SU-DHL-6 (cell line): ENCODE measurements at regions not wholly inside any gene's neighbourhood (a gene's known extent, or its start where the extent isn't known, plus 50 kb on each side); places are given as distances from the start of the nearest gene placed in this dataset.

Source experiments
- H2AFZ ChIP-seq: fragments of 200-600 bp; sonication (generic); 2 replicates; pipeline ENCODE4 v1.6.1; 2014; ENCODE audit warnings: low read depth, mild to moderate bottlenecking, moderate library complexity, mixed read lengths, antibody characterized with exemption, low read length; ENCODE audit not compliant: severe bottlenecking
- H3F3A ChIP-seq: fragments of 200-600 bp; shearing (Covaris generic); 2 replicates; pipeline ENCODE4 v1.6.0; 2016; ENCODE audit warnings: antibody characterized with exemption, mild to moderate bottlenecking; ENCODE audit not compliant: insufficient read depth
- H3K27ac ChIP-seq: fragments of 200-600 bp; sonication (generic); 2 replicates; pipeline ENCODE4 v1.5.1; 2016; ENCODE audit warnings: low read depth, mild to moderate bottlenecking, low read length, moderate library complexity, mixed read lengths
- H3K27me3 ChIP-seq: fragments of 200-600 bp; sonication (generic), shearing (Covaris generic); 2 replicates; pipeline ENCODE4 v1.6.0; 2014; ENCODE audit warnings: mild to moderate bottlenecking, low read length
- H3K36me3 ChIP-seq: fragments of 200-600 bp; sonication (generic); 2 replicates; pipeline ENCODE4 v1.6.1; 2014; ENCODE audit warnings: mild to moderate bottlenecking, low read length, mixed read lengths
- H3K4me2 ChIP-seq: fragments of 300-600, 200-600 bp; shearing (Covaris generic), sonication (generic); 2 replicates; pipeline ENCODE4 v1.6.0; 2014; ENCODE audit warnings: low read length, low read depth, mild to moderate bottlenecking; ENCODE audit not compliant: poor library complexity, severe bottlenecking
- H3K4me3 ChIP-seq: fragments of 200-600 bp; sonication (generic); 2 replicates; pipeline ENCODE4 v1.5.1; 2014; ENCODE audit warnings: antibody characterized with exemption, low read length, mild to moderate bottlenecking, mixed read lengths; ENCODE audit not compliant: insufficient read depth, poor library complexity, severe bottlenecking
- H3K79me2 ChIP-seq: fragments of 200-600 bp; sonication (generic); 2 replicates; pipeline ENCODE4 v1.6.1; 2014; ENCODE audit warnings: mild to moderate bottlenecking, low read length, moderate library complexity; ENCODE audit not compliant: insufficient read depth
- H3K9ac ChIP-seq: fragments of 200-600 bp; sonication (generic); 2 replicates; pipeline ENCODE4 v1.7.0; 2014; ENCODE audit warnings: mild to moderate bottlenecking, low read length
- H3K9me2 ChIP-seq: fragments of 200-600 bp; sonication (generic); replicated peaks from 2 replicates; pipeline ENCODE4 v1.6.1; 2014; ENCODE audit warnings: low read length; ENCODE audit not compliant: insufficient read depth
- H3K9me3 ChIP-seq: fragments of 200-600 bp; sonication (generic); 2 replicates; pipeline ENCODE4 v1.6.1; 2014; ENCODE audit warnings: low read length, mixed read lengths; ENCODE audit not compliant: insufficient read depth
- H4K20me1 ChIP-seq: fragments of 200-600 bp; sonication (generic); 2 replicates; pipeline ENCODE4 v1.6.1; 2014; ENCODE audit warnings: low read depth, mild to moderate bottlenecking, antibody characterized with exemption, low read length, moderate library complexity, mixed read lengths
- EZH2phosphoT487 ChIP-seq: fragments of 200-600 bp; sonication (generic), shearing (Covaris generic); conservative IDR thresholded peaks from 2 replicates; pipeline ENCODE4 v1.6.1; 2018; ENCODE audit warnings: mild to moderate bottlenecking, antibody characterized with exemption, low read length, moderate library complexity, mixed read lengths
- TF ChIP-seq, protein P1 (sequence below): fragments of 200-600 bp; sonication (generic); IDR thresholded peaks from one replicate; pipeline ENCODE4 v1.5.1; 2017; ENCODE audit warnings: antibody characterized with exemption, mild to moderate bottlenecking, low read length, moderate library complexity; ENCODE audit not compliant: insufficient read depth, poor library complexity, severe bottlenecking

DNA sequence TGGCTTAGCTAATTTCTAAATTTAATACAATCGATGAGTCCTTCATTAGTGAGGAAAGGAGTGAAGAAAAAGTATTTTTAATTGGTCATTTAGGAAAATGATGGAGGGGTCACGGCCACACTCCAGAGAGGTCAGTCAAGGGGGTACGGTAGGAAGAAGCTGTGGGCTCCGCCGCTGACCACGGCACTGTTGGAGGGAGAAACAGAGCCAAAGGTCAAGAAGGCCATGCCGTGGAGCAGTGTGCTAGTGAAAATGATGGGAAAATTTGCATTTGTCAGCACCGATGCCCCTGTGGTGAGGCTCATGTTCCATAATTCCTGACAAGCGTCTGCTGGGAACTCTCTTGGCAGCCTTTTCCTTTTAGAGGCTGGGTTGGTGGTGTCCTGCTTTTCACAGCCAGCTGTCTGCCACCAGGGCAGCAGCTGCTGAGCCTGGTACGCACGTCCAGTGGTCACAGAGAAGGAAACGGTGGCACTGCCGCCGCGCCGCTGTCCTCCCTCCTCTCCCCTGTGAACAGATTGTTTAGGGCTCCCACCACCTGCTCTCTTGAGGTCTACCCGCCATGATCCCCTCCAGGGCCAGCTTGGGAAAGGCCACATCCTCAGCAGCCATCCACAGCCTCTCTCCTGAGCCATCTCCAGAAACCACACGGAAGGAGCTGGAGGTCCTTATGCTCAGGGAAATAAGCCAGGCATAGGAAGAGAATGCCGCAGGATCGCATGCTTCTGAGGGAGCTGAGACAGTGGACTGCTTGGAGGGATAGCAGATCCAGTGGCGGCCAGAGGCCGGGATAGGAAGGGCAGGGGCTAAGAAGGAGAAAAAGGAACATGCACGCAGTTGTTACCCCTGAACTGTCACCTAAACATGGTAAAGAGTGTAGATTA lies 263.7 kb upstream of the PPP2R2D start:
- H3K36me3 ChIP-seq = no peaks in the 10 kb centered on the region
- H3K4me2 ChIP-seq = no peak overlapping the region
- H3K27me3 ChIP-seq = no peaks in the 10 kb centered on the region
- no peaks in the 10 kb centered on the region for H3F3A ChIP-seq
- H3K9me3 ChIP-seq = no peaks in the 10 kb centered on the region
- H3K9me2 ChIP-seq = no peaks in the 10 kb centered on the region
- H3K4me3 ChIP-seq = no peak overlapping the region
- no peak overlapping the region for H2AFZ ChIP-seq
- no peaks in the 10 kb centered on the region for H4K20me1 ChIP-seq
- H3K27ac ChIP-seq = no peak overlapping the region
- H3K79me2 ChIP-seq = no peaks in the 10 kb centered on the region
- no peak overlapping the region for H3K9ac ChIP-seq
- TF ChIP-seq, protein P1, sequence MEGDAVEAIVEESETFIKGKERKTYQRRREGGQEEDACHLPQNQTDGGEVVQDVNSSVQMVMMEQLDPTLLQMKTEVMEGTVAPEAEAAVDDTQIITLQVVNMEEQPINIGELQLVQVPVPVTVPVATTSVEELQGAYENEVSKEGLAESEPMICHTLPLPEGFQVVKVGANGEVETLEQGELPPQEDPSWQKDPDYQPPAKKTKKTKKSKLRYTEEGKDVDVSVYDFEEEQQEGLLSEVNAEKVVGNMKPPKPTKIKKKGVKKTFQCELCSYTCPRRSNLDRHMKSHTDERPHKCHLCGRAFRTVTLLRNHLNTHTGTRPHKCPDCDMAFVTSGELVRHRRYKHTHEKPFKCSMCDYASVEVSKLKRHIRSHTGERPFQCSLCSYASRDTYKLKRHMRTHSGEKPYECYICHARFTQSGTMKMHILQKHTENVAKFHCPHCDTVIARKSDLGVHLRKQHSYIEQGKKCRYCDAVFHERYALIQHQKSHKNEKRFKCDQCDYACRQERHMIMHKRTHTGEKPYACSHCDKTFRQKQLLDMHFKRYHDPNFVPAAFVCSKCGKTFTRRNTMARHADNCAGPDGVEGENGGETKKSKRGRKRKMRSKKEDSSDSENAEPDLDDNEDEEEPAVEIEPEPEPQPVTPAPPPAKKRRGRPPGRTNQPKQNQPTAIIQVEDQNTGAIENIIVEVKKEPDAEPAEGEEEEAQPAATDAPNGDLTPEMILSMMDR = no peak
- no peak for TF ChIP-seq EZH2phosphoT487

DNA sequence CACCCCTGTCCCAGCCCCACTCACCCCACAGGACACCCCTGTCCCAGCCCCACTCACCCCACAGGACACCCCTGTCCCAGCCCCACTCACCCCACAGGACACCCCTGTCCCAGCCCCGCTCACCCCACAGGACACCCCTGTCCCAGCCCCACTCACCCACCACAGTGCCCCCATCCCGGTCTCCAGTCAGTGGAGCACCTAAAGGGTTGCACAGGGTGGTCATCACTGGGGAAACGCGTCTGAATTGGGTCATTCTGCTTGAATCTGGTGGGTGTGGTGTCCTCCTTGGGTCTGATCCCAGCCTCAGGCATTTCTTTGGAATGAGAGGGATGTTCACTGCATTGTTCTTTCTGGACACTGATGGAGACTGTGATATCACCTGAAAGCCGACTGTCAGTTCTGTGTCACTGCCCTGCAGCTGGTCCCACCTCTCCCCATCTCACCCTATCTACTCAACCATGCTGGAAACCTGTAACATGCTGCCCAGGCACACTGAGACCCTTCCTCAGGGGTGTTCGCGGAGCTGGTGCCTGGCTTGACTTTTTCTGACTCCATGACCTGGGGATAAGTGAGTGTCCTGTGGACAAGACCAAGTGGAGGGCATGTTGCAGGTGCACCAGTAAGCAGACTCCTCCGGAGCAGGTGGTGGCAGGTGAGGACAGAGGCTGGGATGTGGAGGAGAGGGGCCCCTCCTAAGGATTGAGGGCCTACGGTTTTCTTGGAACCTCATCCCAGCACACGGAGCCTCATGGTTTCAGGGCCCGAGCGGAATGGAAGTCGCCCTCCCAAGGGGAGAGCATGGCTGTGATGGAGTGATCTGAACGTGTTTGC lies 262.5 kb upstream of the PPP2R2D start:
- TF ChIP-seq, protein P1 = no peak
- TF ChIP-seq EZH2phosphoT487 = no peak
- H3K9ac ChIP-seq = no peak overlapping the region
- H3K27ac ChIP-seq = no peak overlapping the region
- no peaks in the 10 kb centered on the region for H3K27me3 ChIP-seq
- H3K9me2 ChIP-seq = no peaks in the 10 kb centered on the region
- H3K4me2 ChIP-seq = no peak overlapping the region
- no peak overlapping the region for H2AFZ ChIP-seq
- H3K9me3 ChIP-seq = no peaks in the 10 kb centered on the region
- H3K36me3 ChIP-seq = no peaks in the 10 kb centered on the region
- no peaks in the 10 kb centered on the region for H3K79me2 ChIP-seq
- H3F3A ChIP-seq = no peaks in the 10 kb centered on the region
- H4K20me1 ChIP-seq = no peaks in the 10 kb centered on the region
- H3K4me3 ChIP-seq = no peak overlapping the region

DNA sequence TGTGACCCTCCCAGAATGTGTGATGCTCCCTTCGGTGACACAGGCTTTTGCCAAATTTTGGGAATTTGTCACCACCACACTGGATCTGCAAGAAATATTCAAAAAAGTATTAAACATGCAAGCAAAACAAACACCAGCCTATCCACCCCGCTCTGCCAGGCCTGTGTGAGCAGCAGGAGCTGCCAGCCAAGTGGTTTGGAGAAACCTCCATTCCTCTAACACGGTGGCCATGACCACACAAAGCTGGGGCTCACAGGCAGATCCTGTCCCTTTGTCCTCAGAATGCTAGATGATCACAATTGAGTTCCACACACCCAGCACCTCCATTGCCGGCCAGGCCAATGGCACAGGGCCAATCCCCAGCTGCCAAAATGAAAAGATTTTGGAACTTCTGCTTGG lies 261.9 kb upstream of the PPP2R2D start:
- Histone ChIP-seq H3F3A (no peaks in the 10 kb centered on the region), H3K9me2 (no peaks in the 10 kb centered on the region), H3K4me2 (no peak overlapping the region), H3K27me3 (no peaks in the 10 kb centered on the region), H3K79me2 (no peaks in the 10 kb centered on the region), H3K9me3 (no peaks in the 10 kb centered on the region), H4K20me1 (no peaks in the 10 kb centered on the region), H3K4me3 (no peak overlapping the region), H3K9ac (no peak overlapping the region), H3K27ac (no peak overlapping the region), H3K36me3 (no peaks in the 10 kb centered on the region), H2AFZ (no peak overlapping the region)
- no peak for TF ChIP-seq EZH2phosphoT487
- TF ChIP-seq, protein P1 = no peak
